PC-9 (cell line): ENCODE measurements at regions not wholly inside any gene's neighbourhood (a gene's known extent, or its start where the extent isn't known, plus 50 kb on each side); places are given as distances from the start of the nearest gene placed in this dataset.

Source experiments
- BruUV-seq: library from RNA; stranded (reverse); fragments of 400-500 nt; replicated peaks from 2 replicates; lab custom pipeline; 2021; lab: Mats Ljungman, UMichigan
- CTCF ChIA-PET: fragments of 300-600 bp; sonication (Branson Sonifier 250); formaldehyde crosslinking; loops from one replicate; lab custom pipeline; 2022; ENCODE audit warnings: antibody characterized with exemption; lab: Charles Lee
- POLR2A ChIA-PET: fragments of 300-600 bp; sonication (Branson Sonifier 250); formaldehyde crosslinking; loops from one replicate; lab custom pipeline; 2022; ENCODE audit warnings: antibody characterized with exemption; ENCODE audit not compliant: unreplicated experiment; lab: Charles Lee
- DNase-seq, 2 experiments: peaks; one replicate each; pipeline versions ENCODE4 v3.0.0 to v3.0.0-alpha.2; 2015 to 2022; ENCODE audit warnings: mixed read lengths in 1 of 2
- H2AFZ ChIP-seq: fragments of 200-600 bp; sonication (generic); 2 replicates; pipeline ENCODE4 v1.8.1; 2017; ENCODE audit warnings: antibody characterized with exemption
- H3F3A ChIP-seq: fragments of 200-600 bp; sonication (generic); 2 replicates; pipeline ENCODE4 v1.8.1; 2017; ENCODE audit warnings: antibody characterized with exemption, mild to moderate bottlenecking, low read depth; ENCODE audit not compliant: insufficient read depth
- H3K27ac ChIP-seq: fragments of 200-600 bp; sonication (generic); 2 replicates; pipeline ENCODE4 v1.6.1; 2016; ENCODE audit warnings: mixed run types
- H3K27me3 ChIP-seq: fragments of 200-600 bp; sonication (generic); 2 replicates; pipeline ENCODE4 v1.6.1; 2016; ENCODE audit warnings: low read depth, mixed run types; ENCODE audit not compliant: insufficient read depth
- H3K36me3 ChIP-seq: fragments of 200-600 bp; sonication (generic); 2 replicates; pipeline ENCODE4 v1.6.1; 2016; ENCODE audit warnings: low read depth, mixed run types
- H3K4me1 ChIP-seq: fragments of 200-600 bp; sonication (generic); replicated peaks from 2 replicates; pipeline ENCODE4 v1.6.1; 2016; ENCODE audit warnings: mixed run types; ENCODE audit not compliant: insufficient read depth
- H3K4me2 ChIP-seq: fragments of 200-600 bp; sonication (generic); 2 replicates; pipeline ENCODE4 v1.6.1; 2017; ENCODE audit warnings: mixed run types
- H3K4me3 ChIP-seq: fragments of 200-600 bp; sonication (generic); 2 replicates; pipeline ENCODE4 v1.6.1; 2016; ENCODE audit warnings: mixed run types
- H3K79me2 ChIP-seq: fragments of 200-600 bp; sonication (generic); 2 replicates; pipeline ENCODE4 v1.6.1; 2017; ENCODE audit warnings: low read depth, mixed run types
- H3K9me2 ChIP-seq: fragments of 200-600 bp; sonication (generic); 2 replicates; pipeline ENCODE4 v1.8.1; 2017; ENCODE audit warnings: mild to moderate bottlenecking; ENCODE audit not compliant: insufficient read depth
- H3K9me3 ChIP-seq: fragments of 200-600 bp; sonication (generic); 2 replicates; pipeline ENCODE4 v1.8.1; 2016; ENCODE audit warnings: low read depth; ENCODE audit not compliant: insufficient read depth
- H4K20me1 ChIP-seq: fragments of 200-600 bp; sonication (generic); 2 replicates; pipeline ENCODE4 v1.8.1; 2017; ENCODE audit not compliant: insufficient read depth
- CTCF ChIP-seq: fragments of 200-600 bp; sonication (generic); conservative IDR thresholded peaks from 2 replicates; pipeline ENCODE4 v1.6.1; 2017; ENCODE audit warnings: mixed run types, antibody characterized with exemption, mild to moderate bottlenecking, moderate library complexity
- EZH2 ChIP-seq: fragments of 200-600 bp; sonication (generic); IDR thresholded peaks from 2 replicates; pipeline ENCODE4 v1.8.0; 2017; ENCODE audit warnings: antibody characterized with exemption, low read depth
- intact Hi-C: fragments of 100-400 bp; cut with micrococcal nuclease; formaldehyde crosslinking; loops from one replicate; pipeline ENCODE4 v1.10.0; 2022; ENCODE audit not compliant: unreplicated experiment

GRCh38 chr2:160920061-160920460, 240.2 kb upstream of the TANK start:
- no peaks in the 10 kb centered on the region for H4K20me1 ChIP-seq
- no peak overlapping the region for H3K27ac ChIP-seq
- ChIA-PET CTCF (no interaction called here), POLR2A (no interaction called here)
- no peaks in the 10 kb centered on the region for H3F3A ChIP-seq
- no peak overlapping the region for H3K4me3 ChIP-seq
- H3K9me2 ChIP-seq = no peaks in the 10 kb centered on the region
- BruUV-seq = no TSS peak
- no peak for DNase-seq
- no peaks in the 10 kb centered on the region for H3K4me1 ChIP-seq
- no peak overlapping the region for H3K4me2 ChIP-seq
- no peaks in the 10 kb centered on the region for H3K36me3 ChIP-seq
- H3K9me3 ChIP-seq = no peaks in the 10 kb centered on the region
- no peak overlapping the region for H2AFZ ChIP-seq
- no peaks in the 10 kb centered on the region for H3K79me2 ChIP-seq
- TF ChIP-seq CTCF (no peak), EZH2 (no peak)
- no peaks in the 10 kb centered on the region for H3K27me3 ChIP-seq
- intact Hi-C loops = no loop called here

GRCh38 chr2:160920791-160921303, 239.4 kb upstream of the TANK start:
- Histone ChIP-seq H3K27me3 (no peaks in the 10 kb centered on the region), H2AFZ (no peak overlapping the region), H3K9me2 (no peaks in the 10 kb centered on the region), H3F3A (no peaks in the 10 kb centered on the region), H4K20me1 (no peaks in the 10 kb centered on the region), H3K4me1 (no peaks in the 10 kb centered on the region), H3K27ac (no peak overlapping the region), H3K36me3 (no peaks in the 10 kb centered on the region), H3K9me3 (no peaks in the 10 kb centered on the region), H3K79me2 (no peaks in the 10 kb centered on the region), H3K4me2 (no peak overlapping the region), H3K4me3 (no peak overlapping the region)
- intact Hi-C loops = no loop called here
- CTCF ChIA-PET = interaction anchor here (0.6 kb wide), 1 partner anchor 619 kb away, joined by 3 read pairs; no protein-coding TSS in a partner anchor
- no peak for DNase-seq
- POLR2A ChIA-PET = no interaction called here
- no TSS peak for BruUV-seq
- TF ChIP-seq CTCF = no peak
- TF ChIP-seq EZH2 = no peak

GRCh38 chr2:160921386-160921964, 238.8 kb upstream of the TANK start:
- CTCF ChIA-PET = interaction anchor here (0.6 kb wide), 1 partner anchor 620 kb away, joined by 3 read pairs; no protein-coding TSS in a partner anchor
- no peaks in the 10 kb centered on the region for H3K4me1 ChIP-seq
- no peak overlapping the region for H2AFZ ChIP-seq
- H3F3A ChIP-seq = no peaks in the 10 kb centered on the region
- H4K20me1 ChIP-seq = no peaks in the 10 kb centered on the region
- no TSS peak for BruUV-seq
- H3K79me2 ChIP-seq = no peaks in the 10 kb centered on the region
- no peaks in the 10 kb centered on the region for H3K36me3 ChIP-seq
- no peak overlapping the region for H3K27ac ChIP-seq
- H3K9me3 ChIP-seq = no peaks in the 10 kb centered on the region
- H3K9me2 ChIP-seq = no peaks in the 10 kb centered on the region
- intact Hi-C loops = no loop called here
- TF ChIP-seq CTCF (no peak), EZH2 (no peak)
- H3K4me3 ChIP-seq = no peak overlapping the region
- DNase-seq = no peak
- POLR2A ChIA-PET = interaction anchor here (0.6 kb wide), 1 partner anchor 354 kb away, joined by 3 read pairs; no protein-coding TSS in a partner anchor
- H3K27me3 ChIP-seq = no peaks in the 10 kb centered on the region
- H3K4me2 ChIP-seq = no peak overlapping the region
